GM19395 (cell line): ENCODE measurements at regions not wholly inside any gene's neighbourhood (a gene's known extent, or its start where the extent isn't known, plus 50 kb on each side); places are given as distances from the start of the nearest gene placed in this dataset.

Source experiments
- ATAC-seq: cut with Tn5 transposase; IDR thresholded peaks from one replicate; pipeline ENCODE4 v1.9.1; 2021; ENCODE audit warnings: mild to moderate bottlenecking, moderate library complexity; ENCODE audit not compliant: unreplicated experiment

GRCh38 chr7:156080046-156080445, 267.8 kb upstream of the SHH start:
- ATAC-seq = no peak

GRCh38 chr7:156079156-156079555, 266.9 kb upstream of the SHH start:
- no peak for ATAC-seq

GRCh38 chr7:156074982-156075615, 262.8 kb upstream of the SHH start:
- no peak for ATAC-seq

DNA sequence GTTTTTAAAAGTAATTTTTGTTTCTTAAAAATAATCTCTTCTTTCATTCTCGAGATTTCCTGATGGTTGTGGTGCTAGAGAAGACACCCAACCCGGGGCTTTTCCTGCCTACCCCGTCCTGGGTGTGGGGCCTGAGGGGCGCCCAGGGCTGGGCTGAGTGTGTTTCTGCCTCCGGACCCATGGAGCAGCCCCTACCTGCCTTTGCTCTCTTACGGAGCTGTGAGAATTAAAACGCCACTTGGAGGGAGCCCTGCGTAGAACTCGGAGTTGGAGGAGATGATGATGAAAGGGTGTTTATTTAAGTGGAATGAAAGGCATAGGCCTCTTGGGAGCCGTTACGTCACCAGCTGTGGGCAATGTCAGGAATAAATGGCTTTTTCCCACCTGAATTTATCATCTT, 261.8 kb upstream of the SHH start:
- ATAC-seq = no peak

DNA sequence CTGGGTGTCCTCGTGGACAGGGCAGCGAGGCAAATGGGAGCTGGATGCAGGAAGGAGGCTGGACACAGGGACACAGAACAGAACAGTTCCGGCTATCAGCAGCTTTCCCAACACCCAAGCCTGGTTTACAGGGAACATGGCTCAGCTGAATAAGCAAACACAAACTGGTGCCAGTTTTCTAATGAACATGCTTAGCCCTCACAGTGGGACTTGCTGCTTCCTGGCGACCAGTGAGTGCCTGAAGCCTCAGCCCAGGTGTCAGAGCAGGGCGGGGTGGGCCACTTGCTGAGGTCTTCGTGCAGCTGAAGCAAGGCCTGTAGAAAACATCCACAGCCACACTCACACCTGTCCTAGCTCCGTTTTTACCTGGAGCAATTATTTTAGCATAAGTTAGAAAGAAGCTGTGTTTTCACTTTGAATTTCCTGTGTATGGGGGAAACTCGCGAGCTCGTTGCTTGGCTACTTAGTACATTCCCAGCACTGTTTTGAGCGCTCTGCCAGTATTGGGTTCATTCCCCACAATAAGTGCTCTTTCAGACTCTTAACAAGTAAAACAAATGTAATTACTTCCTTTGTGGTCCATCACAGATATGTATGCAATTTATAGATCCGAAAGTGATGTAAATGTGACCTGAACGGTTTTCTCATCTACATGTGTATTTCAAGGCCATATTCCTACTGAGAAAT, 261.2 kb upstream of the SHH start:
- ATAC-seq = no peak

DNA sequence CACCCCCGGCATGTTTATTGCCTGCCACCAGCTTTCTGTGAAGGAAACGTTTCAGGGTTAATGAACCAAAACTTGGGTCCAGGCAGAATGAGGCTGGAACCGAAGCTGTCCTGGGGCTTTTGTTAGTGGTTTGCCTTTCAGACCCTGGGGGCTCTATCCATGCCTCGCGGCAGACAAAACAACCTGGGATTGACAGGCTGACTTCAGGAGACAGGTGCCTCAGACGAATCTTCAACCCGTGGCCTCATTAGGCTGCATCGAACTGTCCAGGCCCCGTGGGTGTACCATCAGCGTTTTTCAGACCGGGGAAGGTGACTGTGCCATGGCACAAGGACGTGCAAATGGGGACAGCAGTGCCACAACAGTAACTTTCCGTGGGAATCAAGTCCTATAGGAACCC, 259.3 kb upstream of the SHH start:
- no peak for ATAC-seq

GRCh38 chr7:156069891-156070290, 257.6 kb upstream of the SHH start:
- ATAC-seq = no peak

DNA sequence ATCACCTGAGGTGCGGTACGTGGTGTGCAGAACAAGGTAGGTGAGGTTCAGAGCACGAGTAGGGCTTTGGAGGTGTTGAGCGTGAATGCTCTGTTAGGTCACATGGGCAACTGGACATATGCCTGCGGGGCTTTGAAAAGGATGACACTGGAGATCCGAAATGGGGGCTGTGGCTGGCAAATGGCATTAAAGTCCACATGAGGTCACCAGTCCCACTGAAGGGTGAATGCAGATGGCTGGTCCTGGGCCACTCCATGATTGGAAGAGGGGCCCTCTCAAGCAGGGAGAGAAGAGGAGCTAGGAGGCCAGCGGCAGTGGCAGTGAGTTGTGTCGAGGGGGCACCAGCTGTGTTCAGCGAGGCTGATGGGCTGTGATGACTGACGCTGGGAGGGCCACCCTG, 254.9 kb upstream of the SHH start:
- no peak for ATAC-seq

- ATAC-seq = no peak
Measured at GRCh38 chr7:156065400-156065799, 253.1 kb upstream of the SHH start.

- no peak for ATAC-seq
Measured at GRCh38 chr7:156064971-156065386, 252.7 kb upstream of the SHH start.

DNA sequence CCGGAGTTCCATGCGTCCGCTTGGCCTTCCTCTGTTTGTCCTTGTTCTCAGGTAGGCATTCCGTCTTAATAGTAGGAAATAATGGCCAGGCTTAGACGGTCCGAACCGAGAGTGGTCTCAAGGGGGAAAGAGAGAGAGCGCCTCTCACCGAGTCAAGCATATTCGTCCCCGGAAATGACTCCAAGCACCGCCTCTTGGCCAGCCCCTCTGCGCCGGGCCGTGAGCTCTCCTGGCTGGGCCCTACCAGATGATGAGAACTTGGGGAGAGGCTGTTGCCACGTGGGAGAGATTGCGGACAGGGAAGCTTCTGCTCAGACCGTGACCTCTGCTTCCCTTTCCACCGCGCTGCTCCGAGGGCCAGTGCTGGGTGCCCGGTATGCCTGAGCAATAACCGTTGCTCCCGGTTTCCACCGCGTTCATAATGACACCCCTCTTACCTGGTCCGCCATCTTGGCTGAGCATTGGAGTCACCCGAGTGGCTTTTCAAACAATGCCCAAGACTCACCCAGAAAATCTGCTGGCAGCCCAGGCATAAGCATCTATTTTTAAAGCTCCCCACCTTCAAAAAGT, 251.1 kb upstream of the SHH start:
- no peak for ATAC-seq

GRCh38 chr7:156062286-156062685, 250.0 kb upstream of the SHH start:
- ATAC-seq = no peak

DNA sequence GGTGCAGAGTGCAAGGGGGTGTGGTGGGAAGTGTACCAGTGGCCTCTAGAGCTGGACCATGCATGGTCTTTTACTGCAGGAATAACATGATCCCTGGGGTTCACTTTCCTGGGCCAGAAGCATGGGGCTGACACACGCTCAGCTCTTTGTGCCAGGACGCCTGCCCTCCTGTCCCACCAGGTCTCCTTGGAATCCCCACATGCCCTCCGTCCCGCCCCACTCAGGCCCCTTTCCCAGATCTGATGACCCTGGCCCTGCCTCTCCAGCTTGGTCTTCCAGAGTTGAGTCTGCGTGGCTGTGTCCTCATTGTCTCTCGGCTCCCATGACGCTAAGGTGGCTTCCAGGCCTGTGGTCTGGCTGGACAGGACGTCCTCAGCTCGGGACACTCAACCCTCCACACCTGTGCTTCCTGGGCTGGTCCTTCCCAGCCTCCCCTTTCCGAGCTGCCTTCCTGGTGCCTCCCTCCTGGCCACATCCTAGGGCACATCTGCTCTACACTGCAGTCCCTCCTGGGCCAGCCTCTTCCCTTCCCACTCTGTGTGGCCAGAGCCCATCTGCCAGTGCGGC, 249.5 kb upstream of the SHH start:
- no peak for ATAC-seq

DNA sequence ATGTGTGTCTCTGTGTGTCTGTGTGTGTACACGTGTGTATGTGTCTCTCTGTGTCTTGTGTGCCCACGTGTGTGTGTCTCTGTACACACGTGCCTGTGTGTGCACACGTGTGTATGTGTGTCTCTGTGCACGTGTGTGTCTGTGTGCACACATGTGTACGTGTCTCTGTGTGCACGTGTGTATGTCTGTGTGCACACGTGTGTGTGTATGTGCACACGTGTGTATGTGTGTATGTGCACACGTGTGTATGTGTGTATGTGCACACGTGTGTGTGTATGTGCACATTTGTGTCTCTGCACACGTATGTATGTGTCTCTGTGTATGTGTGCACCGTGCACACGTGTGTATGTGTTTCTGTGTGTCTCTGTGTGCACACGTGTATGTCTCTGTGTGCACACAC, 248.7 kb upstream of the SHH start:
- ATAC-seq = no peak

- ATAC-seq = no peak
Measured at GRCh38 chr7:156059369-156059768, 247.1 kb upstream of the SHH start.

DNA sequence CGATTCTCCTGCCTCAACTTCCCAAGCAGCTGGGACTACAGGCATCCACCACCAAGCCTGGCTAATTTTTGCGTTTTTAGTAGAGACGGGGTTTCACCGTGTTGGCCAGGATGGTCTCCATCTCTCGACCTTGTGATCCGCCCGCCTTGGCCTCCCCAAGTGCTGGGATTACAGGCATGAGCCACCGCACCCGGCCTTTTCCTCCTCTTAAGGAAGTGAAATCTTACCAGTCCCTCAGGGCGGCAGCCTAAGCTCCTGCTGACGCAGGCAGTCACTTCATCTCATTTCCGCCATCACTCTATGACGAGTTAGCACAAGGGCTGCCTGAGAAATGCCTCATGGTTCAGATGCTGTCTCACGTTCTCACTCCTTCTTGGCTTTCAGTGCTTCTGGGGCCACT, 246.0 kb upstream of the SHH start:
- no peak for ATAC-seq

GRCh38 chr7:156056534-156056933, 244.3 kb upstream of the SHH start:
- ATAC-seq = no peak

- no peak for ATAC-seq
Measured at GRCh38 chr7:156055206-156055822, 243.1 kb upstream of the SHH start.

DNA sequence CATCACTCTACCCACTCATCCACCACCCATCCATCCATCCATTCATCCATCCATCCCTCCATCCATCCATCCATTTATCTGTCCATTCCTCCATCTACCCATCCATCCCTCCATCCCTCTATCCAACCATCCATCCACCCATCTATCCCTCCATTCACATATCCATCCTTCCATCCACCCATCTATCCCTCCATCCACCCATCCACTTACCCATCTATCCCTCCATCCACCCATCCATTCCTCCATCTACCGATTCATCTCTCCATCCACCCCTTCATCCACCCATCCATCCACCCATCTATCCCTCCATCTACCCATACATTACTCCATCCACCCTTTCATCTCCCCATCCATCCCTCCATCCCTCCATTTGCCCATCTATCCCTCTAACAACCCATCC, 239.6 kb upstream of the SHH start:
- ATAC-seq = no peak

GRCh38 chr7:156050636-156051569, 238.6 kb upstream of the SHH start:
- no peak for ATAC-seq

GRCh38 chr7:156049366-156049765, 237.1 kb upstream of the SHH start:
- ATAC-seq = no peak
